OCI-LY3 (cell line): ENCODE measurements at regions not wholly inside any gene's neighbourhood (a gene's known extent, or its start where the extent isn't known, plus 50 kb on each side); places are given as distances from the start of the nearest gene placed in this dataset.

Source experiments
- CTCF ChIP-seq: fragments of 200-600, 300-600 bp; sonication (generic); IDR thresholded peaks from 2 replicates; pipeline ENCODE4 v1.5.1; 2014; ENCODE audit warnings: antibody characterized with exemption, low read length, low read depth
- EZH2phosphoT487 ChIP-seq: fragments of 200-600 bp; shearing (Covaris generic); IDR thresholded peaks from 2 replicates; pipeline ENCODE4 v1.6.1; 2018; ENCODE audit warnings: antibody characterized with exemption, mixed run types, low read depth

GRCh38 chr2:234752966-234753365, 198.9 kb upstream of the SH3BP4 start:
- no peak for TF ChIP-seq CTCF
- TF ChIP-seq EZH2phosphoT487, result no peak
